Neural progenitor cell (in vitro differentiated cells): ENCODE measurements at regions not wholly inside any gene's neighbourhood (a gene's known extent, or its start where the extent isn't known, plus 50 kb on each side); places are given as distances from the start of the nearest gene placed in this dataset.

Experiments
- CTCF ChIP-seq: fragments of 200-600 bp; sonication (generic); IDR thresholded peaks from 2 replicates; pipeline ENCODE4 v1.5.1; 2017; ENCODE audit warnings: antibody characterized with exemption, mild to moderate bottlenecking
- EZH2 ChIP-seq: fragments of 200-600 bp; sonication (generic); IDR thresholded peaks from 2 replicates; pipeline ENCODE4 v1.6.1; 2017; ENCODE audit warnings: antibody characterized with exemption, mild to moderate bottlenecking, moderate library complexity
- EZH2phosphoT487 ChIP-seq: fragments of 200-600 bp; sonication (generic); IDR thresholded peaks from 2 replicates; pipeline ENCODE4 v1.6.1; 2017; ENCODE audit warnings: antibody characterized with exemption

GRCh38 chr16:80303691-80304090 lies 237.1 kb upstream of the DYNLRB2 start:
- TF ChIP-seq CTCF: no peak
- no peak for TF ChIP-seq EZH2
- no peak for TF ChIP-seq EZH2phosphoT487
